Spleen (tissue), 11 donors: ENCODE measurements at regions not wholly inside any gene's neighbourhood (a gene's known extent, or its start where the extent isn't known, plus 50 kb on each side); places are given as distances from the start of the nearest gene placed in this dataset.

Source experiments
- DNase-seq: peaks from one replicate; pipeline ENCODE4 v3.0.0-alpha.2; 2020
- H3K27ac ChIP-seq, 8 donors: fragments of 200-600 bp; sonication (generic) in 7 of 8; 1 replicate in 4 of 8; 2 replicates in 4 of 8; pipeline versions ENCODE4 v1.5.0 to v1.8.0; 2016 to 2021; ENCODE audit warnings: inconsistent platforms in 4 of 8, mild to moderate bottlenecking in 4 of 8, moderate library complexity in 1 of 8
- H3K27me3 ChIP-seq, 7 donors: fragments of 200-600 bp; sonication (generic) in 6 of 7; replicated peaks in 1 of 7; 1 replicate in 4 of 7; 2 replicates in 3 of 7; pipeline versions ENCODE4 v1.5.0 to v1.8.0; 2016 to 2021; ENCODE audit warnings: inconsistent platforms in 3 of 7, mild to moderate bottlenecking in 1 of 7
- H3K36me3 ChIP-seq, 6 donors: fragments of 200-600 bp; sonication (generic) in 5 of 6; 1 replicate in 4 of 6; 2 replicates in 2 of 6; pipeline versions ENCODE4 v1.5.0 to v1.8.0; 2016 to 2021; ENCODE audit warnings: inconsistent platforms in 2 of 6
- H3K4me1 ChIP-seq, 6 donors: fragments of 200-600 bp; sonication (generic) in 5 of 6; 1 replicate in 3 of 6; 2 replicates in 3 of 6; pipeline versions ENCODE4 v1.5.0 to v1.8.0; 2016 to 2021; ENCODE audit warnings: inconsistent platforms in 3 of 6
- H3K4me3 ChIP-seq, 8 donors: fragments of 200-600 bp; sonication (generic) in 7 of 8; 1 replicate in 4 of 8; 2 replicates in 4 of 8; pipeline versions ENCODE4 v1.5.0 to v1.8.0; 2016 to 2021; ENCODE audit warnings: inconsistent platforms in 4 of 8, mild to moderate bottlenecking in 4 of 8, moderate library complexity in 2 of 8
- H3K9me3 ChIP-seq, 8 donors: fragments of 200-600 bp; sonication (generic) in 7 of 8; 1 replicate in 4 of 8; 2 replicates in 4 of 8; pipeline versions ENCODE4 v1.5.0 to v1.8.0; 2016 to 2021; ENCODE audit warnings: inconsistent platforms in 4 of 8
- POLR2A ChIP-seq, 3 donors: fragments of 450-650 bp; IDR thresholded peaks; one replicate each; pipeline ENCODE4 v1.5.1; 2017; ENCODE audit warnings: antibody characterized with exemption in 3 of 3, mild to moderate bottlenecking in 1 of 3
- POLR2AphosphoS5 ChIP-seq, 3 donors: sonication (generic); formaldehyde crosslinking; IDR thresholded peaks; one replicate each; pipeline ENCODE4 v1.5.1; 2017; ENCODE audit warnings: antibody characterized with exemption in 3 of 3
- WGBS, 5 donors: extraction: QIAGEN DNeasy Blood & Tissue Kit in 3 of 5; methylation state at CpG; one replicate each; pipeline versions ENCODE4 v1.1.5 to v1.1.7; 2013 to 2018; 5-methylcytosine and 5-hydroxymethylcytosine counted together
- intact Hi-C: fragments of 100-400 bp; cut with DNase I; formaldehyde crosslinking; loops from one replicate; pipeline ENCODE4 v1.15.0; 2023; ENCODE audit warnings: low total_unique reads
- TF ChIP-seq, protein P1 (sequence below), 11 experiments: fragments of 200-600 bp in 7 of 11; fragments of 450-650 bp in 4 of 11; sonication (generic) in 4 of 11; IDR thresholded peaks in 8 of 11; conservative IDR thresholded peaks in 3 of 11; 1 replicate in 7 of 11; 2 replicates in 4 of 11; pipeline versions ENCODE4 v1.4.0 to v1.8.0; 2016 to 2021; ENCODE audit warnings: antibody characterized with exemption in 11 of 11, inconsistent platforms in 4 of 11, mild to moderate bottlenecking in 1 of 11
- donor health status: healthy with polysubstance abuse.
- donor health status: DM: no; HTN: no; CAD: no; lungs with moderate emphysema.
- donor health status: DM: no; HTN: no; CAD: no.
- donor health status: Bipolar disorder and iron deficiency.
- donor health status: healthy.
- donor health status: DM: no; HTN: no; CAD: no.
- donor health status: DM: yes; HTN: yes; CAD: no.

DNA sequence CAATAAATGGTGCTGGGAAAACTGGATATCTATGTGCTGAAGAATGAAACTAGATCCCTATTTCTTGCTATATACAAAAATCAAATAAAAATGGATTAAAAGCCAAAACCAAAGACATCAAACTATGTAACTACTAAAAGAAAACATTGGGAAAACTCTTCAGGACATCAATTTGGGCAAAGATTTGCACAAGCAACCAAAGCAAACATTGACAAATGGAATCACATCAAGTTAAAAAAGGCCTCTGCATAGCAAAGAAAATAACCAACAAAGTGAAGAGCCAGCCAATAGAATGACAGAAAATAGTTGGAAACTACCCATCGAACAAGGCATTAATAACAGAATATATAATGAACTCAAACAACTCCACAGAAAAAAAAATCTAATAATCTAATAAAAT lies 1495.3 kb downstream of the SI start:
- Histone ChIP-seq H3K9me3 (peaks cover 0 to 36% (median 29%) of the 10 kb centered on the region in 8 donors), H3K4me1 (no peaks in the 10 kb centered on the region), H3K27ac (no peak overlapping the region), H3K27me3 (no peaks in the 10 kb centered on the region), H3K36me3 (no peaks in the 10 kb centered on the region), H3K4me3 (no peak overlapping the region)
- no peak for TF ChIP-seq POLR2A (IDR thresholded peaks at IDR 0.05)
- no peak for TF ChIP-seq POLR2AphosphoS5 (IDR thresholded peaks at IDR 0.05)
- TF ChIP-seq, protein P1, sequence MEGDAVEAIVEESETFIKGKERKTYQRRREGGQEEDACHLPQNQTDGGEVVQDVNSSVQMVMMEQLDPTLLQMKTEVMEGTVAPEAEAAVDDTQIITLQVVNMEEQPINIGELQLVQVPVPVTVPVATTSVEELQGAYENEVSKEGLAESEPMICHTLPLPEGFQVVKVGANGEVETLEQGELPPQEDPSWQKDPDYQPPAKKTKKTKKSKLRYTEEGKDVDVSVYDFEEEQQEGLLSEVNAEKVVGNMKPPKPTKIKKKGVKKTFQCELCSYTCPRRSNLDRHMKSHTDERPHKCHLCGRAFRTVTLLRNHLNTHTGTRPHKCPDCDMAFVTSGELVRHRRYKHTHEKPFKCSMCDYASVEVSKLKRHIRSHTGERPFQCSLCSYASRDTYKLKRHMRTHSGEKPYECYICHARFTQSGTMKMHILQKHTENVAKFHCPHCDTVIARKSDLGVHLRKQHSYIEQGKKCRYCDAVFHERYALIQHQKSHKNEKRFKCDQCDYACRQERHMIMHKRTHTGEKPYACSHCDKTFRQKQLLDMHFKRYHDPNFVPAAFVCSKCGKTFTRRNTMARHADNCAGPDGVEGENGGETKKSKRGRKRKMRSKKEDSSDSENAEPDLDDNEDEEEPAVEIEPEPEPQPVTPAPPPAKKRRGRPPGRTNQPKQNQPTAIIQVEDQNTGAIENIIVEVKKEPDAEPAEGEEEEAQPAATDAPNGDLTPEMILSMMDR (IDR thresholded peaks at IDR 0.05 in 8 of 11, conservative IDR thresholded peaks at IDR 0.05 in 3 of 11): no peak
- WGBS, 5 donors: 80 to 87% (median 82%) methylated on average over 1 of the region's 1 CpG
- intact Hi-C loops: no loop called here
- DNase-seq: no peak

DNA sequence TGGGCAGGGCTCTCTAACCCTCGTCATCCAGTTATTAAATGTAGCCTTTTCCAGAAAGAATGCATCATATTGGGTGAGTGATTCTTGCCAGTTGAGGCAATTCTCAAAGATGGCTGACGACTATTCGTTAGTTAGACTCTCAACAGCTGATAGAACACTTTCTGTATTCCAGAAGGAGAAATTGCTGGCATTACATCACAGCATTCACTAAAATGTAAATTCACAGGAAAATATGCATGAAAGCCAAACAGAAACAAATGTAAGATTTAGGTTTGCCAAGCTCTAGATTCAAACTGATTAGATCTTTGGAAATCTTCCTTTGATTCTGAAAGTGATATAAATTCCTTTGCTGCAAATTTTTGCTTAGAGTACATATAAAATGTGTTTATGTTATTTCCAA lies 1501.0 kb downstream of the SI start:
- Histone ChIP-seq H3K4me3 (no peak overlapping the region), H3K9me3 (peaks cover 0 to 25% (median 6%) of the 10 kb centered on the region in 8 donors), H3K4me1 (no peaks in the 10 kb centered on the region), H3K36me3 (no peaks in the 10 kb centered on the region), H3K27ac (no peak overlapping the region), H3K27me3 (no peaks in the 10 kb centered on the region)
- WGBS, 5 donors: 81 to 88% (median 85%) methylated on average over 3 of the region's 3 CpGs
- TF ChIP-seq POLR2AphosphoS5 (IDR thresholded peaks at IDR 0.05) (no peak), POLR2A (IDR thresholded peaks at IDR 0.05) (no peak)
- TF ChIP-seq, protein P1 (IDR thresholded peaks at IDR 0.05 in 8 of 11, conservative IDR thresholded peaks at IDR 0.05 in 3 of 11): no peak
- no peak for DNase-seq
- intact Hi-C loops: no loop called here

DNA sequence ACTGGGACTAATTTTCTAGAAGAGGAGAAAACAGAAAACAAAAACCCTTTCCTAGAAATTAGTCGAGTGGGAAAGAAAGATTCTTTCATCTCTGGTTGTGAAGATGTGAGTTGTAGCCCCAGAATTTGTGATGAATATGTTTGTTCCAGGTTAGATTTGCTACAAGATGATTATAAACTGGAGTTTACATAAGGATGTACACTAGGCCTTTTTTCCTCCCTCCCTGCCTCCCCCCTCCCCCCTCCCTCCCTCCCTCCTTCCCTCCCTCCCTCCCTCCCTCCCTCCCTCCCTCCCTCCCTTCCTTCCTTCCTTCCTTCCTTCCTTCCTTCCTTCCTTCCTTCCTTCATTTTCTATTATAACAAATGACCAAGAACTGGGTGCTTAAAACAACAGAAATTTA lies 1502.0 kb downstream of the SI start:
- TF ChIP-seq, protein P1 (IDR thresholded peaks at IDR 0.05 in 8 of 11, conservative IDR thresholded peaks at IDR 0.05 in 3 of 11): no peak
- no peak for TF ChIP-seq POLR2A (IDR thresholded peaks at IDR 0.05)
- TF ChIP-seq POLR2AphosphoS5 (IDR thresholded peaks at IDR 0.05): no peak
- WGBS, 5 donors: 56 to 80% (median 65%) methylated on average over 1 of the region's 1 CpG

DNA sequence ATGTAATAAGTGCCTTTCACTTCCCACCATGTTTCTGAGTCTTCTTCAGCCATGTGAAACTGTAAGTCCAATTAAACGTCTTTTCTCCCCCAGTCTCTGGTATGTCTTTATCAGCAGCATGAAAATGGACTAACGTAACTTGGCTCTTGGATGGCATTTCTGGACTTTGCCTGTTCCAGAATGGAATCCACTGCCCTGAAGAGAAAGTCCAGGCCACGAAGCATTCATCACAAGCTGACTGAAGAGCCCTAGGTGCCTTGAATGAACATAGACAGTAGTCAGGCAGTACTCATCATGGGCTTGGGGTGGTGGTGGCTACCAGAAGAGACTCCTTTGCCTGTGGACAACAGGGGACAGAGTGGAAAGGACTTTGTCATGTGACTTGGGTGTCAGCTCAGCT lies 1505.0 kb downstream of the SI start:
- peak; percentile 21 for DNase-seq
- H3K36me3 ChIP-seq: no peaks in the 10 kb centered on the region
- H3K27ac ChIP-seq: no peak overlapping the region
- no peaks in the 10 kb centered on the region for H3K27me3 ChIP-seq
- intact Hi-C loops: no loop called here
- no peak overlapping the region for H3K4me3 ChIP-seq
- no peak for TF ChIP-seq POLR2A (IDR thresholded peaks at IDR 0.05)
- TF ChIP-seq, protein P1 (IDR thresholded peaks at IDR 0.05 in 8 of 11, conservative IDR thresholded peaks at IDR 0.05 in 3 of 11): no peak
- 63 to 79% (median 70%) methylated on average over 3 of the region's 3 CpGs for WGBS, 5 donors
- no peaks in the 10 kb centered on the region for H3K4me1 ChIP-seq
- peaks cover 0 to 36% (median 23%) of the 10 kb centered on the region in 8 donors for H3K9me3 ChIP-seq

More for the DNA sequence above, 1502.0 kb downstream of the SI start:
- Histone ChIP-seq H3K27ac (no peak overlapping the region), H3K27me3 (no peaks in the 10 kb centered on the region), H3K36me3 (no peaks in the 10 kb centered on the region), H3K9me3 (peaks cover 0 to 32% (median 16%) of the 10 kb centered on the region in 8 donors), H3K4me1 (no peaks in the 10 kb centered on the region), H3K4me3 (no peak overlapping the region)
- intact Hi-C loops: no loop called here
- DNase-seq: no peak
